DOHH2 (cell line): ENCODE measurements at regions not wholly inside any gene's neighbourhood (a gene's known extent, or its start where the extent isn't known, plus 50 kb on each side); places are given as distances from the start of the nearest gene placed in this dataset.

ENCODE experiments used
- H3F3A ChIP-seq: fragments of 200-600 bp; sonication (generic), shearing (Covaris generic); 2 replicates; pipeline ENCODE4 v1.6.0; 2016; ENCODE audit warnings: antibody characterized with exemption, mild to moderate bottlenecking; ENCODE audit not compliant: control insufficient read depth, insufficient read depth
- H3K27ac ChIP-seq: fragments of 200-600 bp; sonication (generic); 2 replicates; pipeline ENCODE4 v1.5.1; 2014; ENCODE audit warnings: low read depth, mild to moderate bottlenecking, low read length, moderate library complexity
- H3K27me3 ChIP-seq: fragments of 200-600 bp; sonication (generic); 2 replicates; pipeline ENCODE4 v1.6.1; 2014; ENCODE audit warnings: mild to moderate bottlenecking, low read length, mixed read lengths; ENCODE audit not compliant: control insufficient read depth
- H3K36me3 ChIP-seq: fragments of 200-600 bp; sonication (generic); 2 replicates; pipeline ENCODE4 v1.6.1; 2014; ENCODE audit warnings: mild to moderate bottlenecking, low read length, moderate library complexity, mixed read lengths; ENCODE audit not compliant: control insufficient read depth
- H3K4me1 ChIP-seq: fragments of 200-600 bp; sonication (generic); 2 replicates; pipeline ENCODE4 v1.6.1; 2014; ENCODE audit warnings: mild to moderate bottlenecking, low read length, mixed read lengths; ENCODE audit not compliant: control insufficient read depth
- H3K4me2 ChIP-seq: fragments of 200-600 bp; sonication (generic); 2 replicates; pipeline ENCODE4 v1.6.0; 2014; ENCODE audit warnings: mild to moderate bottlenecking, low read length, moderate library complexity
- H3K4me3 ChIP-seq: fragments of 200-600 bp; sonication (generic); 2 replicates; pipeline ENCODE4 v1.5.1; 2014; ENCODE audit warnings: mild to moderate bottlenecking, low read length, mixed read lengths
- H3K79me2 ChIP-seq: fragments of 200-600 bp; sonication (generic); 2 replicates; pipeline ENCODE4 v1.6.1; 2014; ENCODE audit warnings: mild to moderate bottlenecking, low read length, mixed read lengths; ENCODE audit not compliant: control insufficient read depth
- H3K9me2 ChIP-seq: fragments of 200-600 bp; sonication (generic); replicated peaks from 2 replicates; pipeline ENCODE4 v1.6.1; 2014; ENCODE audit warnings: mild to moderate bottlenecking, low read length, mixed read lengths; ENCODE audit not compliant: control insufficient read depth
- H3K9me3 ChIP-seq: fragments of 200-600 bp; sonication (generic); 2 replicates; pipeline ENCODE4 v1.6.1; 2014; ENCODE audit warnings: antibody characterized with exemption, low read length, mixed read lengths; ENCODE audit not compliant: control insufficient read depth, insufficient read depth
- H4K20me1 ChIP-seq: fragments of 200-600 bp; sonication (generic); 2 replicates; pipeline ENCODE4 v1.6.0; 2014; ENCODE audit warnings: low read depth, mild to moderate bottlenecking, antibody characterized with exemption, low read length, moderate library complexity; ENCODE audit not compliant: control insufficient read depth, insufficient read depth
- CTCF ChIP-seq: fragments of 200-600 bp; sonication (generic); IDR thresholded peaks from one replicate; pipeline ENCODE4 v1.5.1; 2014; ENCODE audit warnings: antibody characterized with exemption, mild to moderate bottlenecking, low read depth, low read length; ENCODE audit not compliant: poor library complexity, severe bottlenecking
- EZH2phosphoT487 ChIP-seq: fragments of 200-600 bp; sonication (generic); IDR thresholded peaks from 2 replicates; pipeline ENCODE4 v1.6.1; 2017; ENCODE audit warnings: borderline replicate concordance, mild to moderate bottlenecking, antibody characterized with exemption, low read length, moderate library complexity, mixed read lengths

- Histone ChIP-seq H3K4me1 (no peaks in the 10 kb centered on the region), H3K4me3 (no peak overlapping the region), H4K20me1 (no peaks in the 10 kb centered on the region), H3K4me2 (no peak overlapping the region), H3F3A (no peaks in the 10 kb centered on the region), H3K27me3 (peaks cover 6% of the 10 kb centered on the region; the same call in 1 of the 2 replicates), H3K36me3 (no peaks in the 10 kb centered on the region), H3K9me2 (no peaks in the 10 kb centered on the region), H3K9me3 (no peaks in the 10 kb centered on the region), H3K79me2 (no peaks in the 10 kb centered on the region), H3K27ac (no peak overlapping the region)
- no peak for TF ChIP-seq CTCF
- no peak for TF ChIP-seq EZH2phosphoT487
Observed at GRCh38 chr18:59748628-59749360, 51.6 kb upstream of the CCBE1 start.
